Stimulated activated CD4-positive, alpha-beta T cell treated with anti-CD3 and anti-CD28 coated beads, Interleukin-1b, Interleukin-23, amount 100 ng/mL, for 4 hours (primary cell): ENCODE measurements at regions not wholly inside any gene's neighbourhood (a gene's known extent, or its start where the extent isn't known, plus 50 kb on each side); places are given as distances from the start of the nearest gene placed in this dataset.

Experiments
- DNase-seq, 2 donors: peaks; one replicate each; pipeline ENCODE4 v3.0.0-alpha.2; 2020; ENCODE audit warnings: low read depth in 2 of 2

GRCh38 chr5:61263561-61264272 is 68.3 kb upstream of the ZSWIM6 start:
- no peak for DNase-seq

- DNase-seq, result no peak
Measured at GRCh38 chr5:61264273-61264661, 67.8 kb upstream of the ZSWIM6 start.

GRCh38 chr5:61267116-61267515 is 64.9 kb upstream of the ZSWIM6 start:
- no peak for DNase-seq

GRCh38 chr5:61268871-61269270 is 63.2 kb upstream of the ZSWIM6 start:
- no peak for DNase-seq

GRCh38 chr5:61270510-61271165 is 61.4 kb upstream of the ZSWIM6 start:
- no peak for DNase-seq

- no peak for DNase-seq
Measured at GRCh38 chr5:61272688-61273087, 59.4 kb upstream of the ZSWIM6 start.

- DNase-seq, result no peak
Measured at GRCh38 chr5:61273279-61273975, 58.6 kb upstream of the ZSWIM6 start.

- DNase-seq, result no peak
Measured at GRCh38 chr5:61274511-61274911, 57.5 kb upstream of the ZSWIM6 start.

- DNase-seq, result no peak
Measured at GRCh38 chr5:61275841-61276240, 56.2 kb upstream of the ZSWIM6 start.

GRCh38 chr5:61277190-61277589 is 54.9 kb upstream of the ZSWIM6 start:
- DNase-seq, result peak in 1 of 2 donors; percentile 6

GRCh38 chr5:61277781-61278180 is 54.3 kb upstream of the ZSWIM6 start:
- DNase-seq, result no peak

GRCh38 chr5:61279725-61280124 is 52.3 kb upstream of the ZSWIM6 start:
- DNase-seq, result no peak

- DNase-seq, result peak in 1 of 2 donors; percentile 12
Measured at GRCh38 chr5:61280205-61280604, 51.9 kb upstream of the ZSWIM6 start.

GRCh38 chr5:61280761-61281427 is 51.2 kb upstream of the ZSWIM6 start:
- DNase-seq, result no peak

GRCh38 chr5:61281686-61282085 is 50.4 kb upstream of the ZSWIM6 start:
- DNase-seq, result no peak
